WTC11 (cell line): ENCODE measurements at regions not wholly inside any gene's neighbourhood (a gene's known extent, or its start where the extent isn't known, plus 50 kb on each side); places are given as distances from the start of the nearest gene placed in this dataset.

Experiments
- ATAC-seq: fragments of 200-7000 bp; cut with Tn5 transposase; 2 replicates; pipeline ENCODE4 v1.10.0; 2021; ENCODE audit warnings: mild to moderate bottlenecking, moderate library complexity
- CTCF ChIA-PET: fragments of 300-600 bp; sonication (Branson Sonifier 250); formaldehyde crosslinking; loops from one replicate; lab custom pipeline; 2021; ENCODE audit warnings: antibody characterized with exemption; lab: Charles Lee
- POLR2A ChIA-PET: fragments of 350-600 bp; sonication (Branson Sonifier 250); formaldehyde crosslinking; loops from one replicate; lab custom pipeline; 2021; ENCODE audit warnings: antibody characterized with exemption; lab: Charles Lee
- DNase-seq: peaks from one replicate; pipeline ENCODE4 v3.0.0; 2021; ENCODE audit warnings: low spot score
- H3K27ac Mint-ChIP-seq: 2 replicates; pipeline ENCODE4 v1.8.0; 2021; ENCODE audit warnings: mixed read lengths
- H3K27me3 Mint-ChIP-seq: 2 replicates; pipeline ENCODE4 v1.8.0; 2021; ENCODE audit warnings: low read depth, mild to moderate bottlenecking, moderate library complexity, mixed read lengths
- H3K36me3 Mint-ChIP-seq: 2 replicates; pipeline ENCODE4 v1.8.0; 2021; ENCODE audit warnings: mixed read lengths
- H3K4me1 Mint-ChIP-seq: 2 replicates; pipeline ENCODE4 v1.8.0; 2022; ENCODE audit warnings: mixed read lengths
- H3K4me3 Mint-ChIP-seq: 2 replicates; pipeline ENCODE4 v1.8.0; 2021; ENCODE audit warnings: mild to moderate bottlenecking, moderate library complexity, mixed read lengths
- H3K9me3 Mint-ChIP-seq: 2 replicates; pipeline ENCODE4 v1.8.0; 2021; ENCODE audit warnings: mixed read lengths
- ATF6 ChIP-seq: sonication (generic); formaldehyde crosslinking; IDR thresholded peaks from 2 replicates; pipeline ENCODE4 v1.8.1; 2023; ENCODE audit warnings: mild to moderate bottlenecking, missing genetic modification reagents
- CDX4 ChIP-seq: fragments of 250-450 bp; sonication (Bioruptor Pico); IDR thresholded peaks from 2 replicates; pipeline ENCODE4 v1.9.0; 2021; ENCODE audit warnings: moderate library complexity, mild to moderate bottlenecking, inconsistent platforms, borderline replicate concordance
- CREM ChIP-seq: sonication (generic); formaldehyde crosslinking; IDR thresholded peaks from 2 replicates; pipeline ENCODE4 v1.8.1; 2022; ENCODE audit warnings: mild to moderate bottlenecking, missing genetic modification reagents, moderate library complexity
- CTCF ChIP-seq: fragments of 200-600 bp; IDR thresholded peaks from 2 replicates; pipeline ENCODE4 v1.8.0; 2022; ENCODE audit warnings: antibody characterized with exemption
- E2F5 ChIP-seq: sonication (generic); formaldehyde crosslinking; IDR thresholded peaks from 2 replicates; pipeline ENCODE4 v1.8.1; 2022; ENCODE audit warnings: mild to moderate bottlenecking, moderate library complexity, missing genetic modification reagents
- EMX1 ChIP-seq: fragments of 250-450 bp; sonication (Bioruptor Pico); IDR thresholded peaks from 2 replicates; pipeline ENCODE4 v1.8.0; 2021; ENCODE audit warnings: mild to moderate bottlenecking
- JAZF1 ChIP-seq: fragments of 250-450 bp; sonication (Bioruptor Pico); IDR thresholded peaks from 2 replicates; pipeline ENCODE4 v1.9.0; 2021; ENCODE audit warnings: moderate library complexity, mild to moderate bottlenecking, inconsistent platforms
- KAT7 ChIP-seq: sonication (generic); formaldehyde crosslinking; IDR thresholded peaks from 2 replicates; pipeline ENCODE4 v1.8.1; 2023; ENCODE audit warnings: missing genetic modification reagents, mild to moderate bottlenecking, borderline replicate concordance
- MAX ChIP-seq: sonication (generic); formaldehyde crosslinking; IDR thresholded peaks from 2 replicates; pipeline ENCODE4 v1.8.0; 2022; ENCODE audit warnings: mild to moderate bottlenecking, missing genetic modification reagents
- NFATC4 ChIP-seq: fragments of 250-450 bp; sonication (Bioruptor Pico); IDR thresholded peaks from 2 replicates; pipeline ENCODE4 v1.9.0; 2021; ENCODE audit warnings: mild to moderate bottlenecking
- NR1H2 ChIP-seq: sonication (generic); formaldehyde crosslinking; IDR thresholded peaks from 2 replicates; pipeline ENCODE4 v1.9.0; 2021; ENCODE audit warnings: mild to moderate bottlenecking, moderate library complexity, missing genetic modification reagents
- PRDM15 ChIP-seq: sonication (generic); formaldehyde crosslinking; IDR thresholded peaks from 2 replicates; pipeline ENCODE4 v1.8.0; 2022; ENCODE audit warnings: missing genetic modification reagents
- STAT6 ChIP-seq: sonication (generic); formaldehyde crosslinking; conservative IDR thresholded peaks from 2 replicates; pipeline ENCODE4 v1.8.1; 2023; ENCODE audit warnings: mild to moderate bottlenecking, low read depth, missing genetic modification reagents, moderate library complexity
- TCF7 ChIP-seq: sonication (generic); formaldehyde crosslinking; IDR thresholded peaks from 2 replicates; pipeline ENCODE4 v1.8.0; 2022; ENCODE audit warnings: mild to moderate bottlenecking, low read depth, missing genetic modification reagents, moderate library complexity
- TEAD1 ChIP-seq: sonication (generic); formaldehyde crosslinking; IDR thresholded peaks from 2 replicates; pipeline ENCODE4 v1.8.0; 2022; ENCODE audit warnings: mild to moderate bottlenecking, missing genetic modification reagents
- USF2 ChIP-seq: sonication (generic); formaldehyde crosslinking; IDR thresholded peaks from 2 replicates; pipeline ENCODE4 v1.8.1; 2023; ENCODE audit warnings: mild to moderate bottlenecking, missing genetic modification reagents, moderate library complexity
- ZBTB43 ChIP-seq: sonication (generic); formaldehyde crosslinking; IDR thresholded peaks from 2 replicates; pipeline ENCODE4 v1.8.1; 2023; ENCODE audit warnings: mild to moderate bottlenecking, missing genetic modification reagents
- ZNF423 ChIP-seq: fragments of 250-450 bp; sonication (Bioruptor Pico); IDR thresholded peaks from 2 replicates; pipeline ENCODE4 v2.1.2; 2022; ENCODE audit warnings: mild to moderate bottlenecking, moderate library complexity
- ZNF425 ChIP-seq: fragments of 250-450 bp; sonication (Bioruptor Pico); conservative IDR thresholded peaks from 2 replicates; pipeline ENCODE4 v1.9.0; 2021; ENCODE audit warnings: mild to moderate bottlenecking

- ChIA-PET POLR2A (no interaction called here), CTCF (no interaction called here)
- Mint-ChIP-seq H3K27me3 (no peaks in the 10 kb centered on the region), H3K9me3 (no peaks in the 10 kb centered on the region), H3K36me3 (no peaks in the 10 kb centered on the region), H3K27ac (no peak overlapping the region), H3K4me1 (peaks cover 8% of the 10 kb centered on the region), H3K4me3 (no peak overlapping the region)
- TF ChIP-seq KAT7 (no peak), PRDM15 (CRISPR knock-in tag) (no peak), NR1H2 (CRISPR knock-in tag) (no peak), USF2 (CRISPR knock-in tag) (no peak), STAT6 (CRISPR knock-in tag) (no peak), JAZF1 (CRISPR knock-in tag) (no peak), CDX4 (CRISPR knock-in tag) (no peak), TEAD1 (CRISPR knock-in tag) (no peak), NFATC4 (no peak), MAX (CRISPR knock-in tag) (no peak), ZNF425 (no peak), TCF7 (CRISPR knock-in tag) (no peak), ZBTB43 (CRISPR knock-in tag) (no peak), ATF6 (no peak), E2F5 (CRISPR knock-in tag) (no peak), CREM (CRISPR knock-in tag) (no peak), ZNF423 (CRISPR knock-in tag) (no peak), CTCF (no peak), EMX1 (no peak)
- ATAC-seq (no peak), DNase-seq (no peak)
Observed at GRCh38 chr11:10640308-10640707, 53.2 kb downstream of the IRAG1 start.
